ENCODE measurements at regions not wholly inside any gene's neighbourhood (a gene's known extent, or its start where the extent isn't known, plus 50 kb on each side); places are given as distances from the start of the nearest gene placed in this dataset.

GRCh38 chr5:145531038-145531734 lies 304.0 kb downstream of the PRELID2 start:
- H3K4me1 Mint-ChIP-seq, result no peaks in the 10 kb centered on the region

GRCh38 chr5:145521523-145521922 lies 313.6 kb downstream of the PRELID2 start:
- Mint-ChIP-seq H3K4me3 (no peak overlapping the region), H3K27me3 (ENCODE audit: insufficient read depth, low read depth, poor library complexity) (no peaks in the 10 kb centered on the region), H3K27ac (no peak overlapping the region), H3K9me3 (peaks cover 7% of the 10 kb centered on the region), H3K36me3 (ENCODE audit: low read depth) (peaks cover 2% of the 10 kb centered on the region; the same call in 1 of the 3 replicates), H3K4me1 (peaks cover 8% of the 10 kb centered on the region; the same call in 2 of the 3 replicates)
- H3K4me1 ChIP-seq (ENCODE audit: insufficient read depth), result no peaks in the 10 kb centered on the region
- no peak overlapping the region for H3K4me3 ChIP-seq
- H3K9me2 ChIP-seq (ENCODE audit: insufficient read depth), result peaks cover 6% of the 10 kb centered on the region
- H2AFZ ChIP-seq, result no peak overlapping the region
- no peaks in the 10 kb centered on the region for H4K20me1 ChIP-seq (replicated peaks; ENCODE audit: insufficient read depth)
- H3K27me3 ChIP-seq (ENCODE audit: insufficient read depth), result no peaks in the 10 kb centered on the region
- H3F3A ChIP-seq (replicated peaks; ENCODE audit: low read depth), result no peaks in the 10 kb centered on the region
- no peak overlapping the region for H3K4me2 ChIP-seq
- DNase-seq (ENCODE audit: low spot score), result no peak
- no peaks in the 10 kb centered on the region; the same call in 1 of the 2 replicates for H3K36me3 ChIP-seq (ENCODE audit: insufficient read depth)
- H3K79me2 ChIP-seq (replicated peaks; ENCODE audit: insufficient read depth), result no peaks in the 10 kb centered on the region
- no peak overlapping the region for H3K27ac ChIP-seq (ENCODE audit: low read depth)
- ATAC-seq, result no peak
- no peak for TF ChIP-seq CTCF (conservative IDR thresholded peaks at IDR 0.05; ENCODE audit: low read depth in 2 of 2)
- no peak for TF ChIP-seq ZNF462 (CRISPR knock-in tag; IDR thresholded peaks at IDR 0.05)
- no peak for TF ChIP-seq ETS1 (IDR thresholded peaks at IDR 0.05)
- TF ChIP-seq ZNF331 (CRISPR knock-in tag; IDR thresholded peaks at IDR 0.05; ENCODE audit: low read depth), result no peak

More at GRCh38 chr5:145531038-145531734, 304.0 kb downstream of the PRELID2 start:
- H3K27me3 ChIP-seq (ENCODE audit: insufficient read depth), result no peaks in the 10 kb centered on the region
- H2AFZ ChIP-seq, result no peak overlapping the region
- no peak overlapping the region for H3K4me3 ChIP-seq
- Mint-ChIP-seq H3K27me3 (ENCODE audit: insufficient read depth, low read depth, poor library complexity) (no peaks in the 10 kb centered on the region), H3K27ac (no peak overlapping the region; the same call in 1 of the 2 replicates), H3K4me3 (no peak overlapping the region), H3K36me3 (ENCODE audit: low read depth) (no peaks in the 10 kb centered on the region), H3K9me3 (no peaks in the 10 kb centered on the region)
- no peak for ATAC-seq
- H3F3A ChIP-seq (replicated peaks; ENCODE audit: low read depth), result no peaks in the 10 kb centered on the region
- H3K9me2 ChIP-seq (ENCODE audit: insufficient read depth), result 0 out of 2 replicates have a peak, but pooled peaks cover 3% of the 10 kb centered on the region
- H3K79me2 ChIP-seq (replicated peaks; ENCODE audit: insufficient read depth), result no peaks in the 10 kb centered on the region
- no peak overlapping the region for H3K4me2 ChIP-seq
- no peaks in the 10 kb centered on the region for H3K4me1 ChIP-seq (ENCODE audit: insufficient read depth)
- no peaks in the 10 kb centered on the region for H3K36me3 ChIP-seq (ENCODE audit: insufficient read depth)
- no peak for DNase-seq (ENCODE audit: low spot score)
- H4K20me1 ChIP-seq (replicated peaks; ENCODE audit: insufficient read depth), result no peaks in the 10 kb centered on the region
- no peak for TF ChIP-seq CTCF (conservative IDR thresholded peaks at IDR 0.05; ENCODE audit: low read depth in 2 of 2)
- no peak for TF ChIP-seq JUNB (IDR thresholded peaks at IDR 0.05; ENCODE audit: unreplicated experiment)
- TF ChIP-seq POLR2AphosphoS5 (IDR thresholded peaks at IDR 0.05; ENCODE audit: low read depth), result no peak
- no peak for TF ChIP-seq STAT1 (IDR thresholded peaks at IDR 0.05; ENCODE audit: unreplicated experiment)
- no peak for TF ChIP-seq NANOG (IDR thresholded peaks at IDR 0.05; ENCODE audit: borderline replicate concordance)
- no peak for TF ChIP-seq EZH2phosphoT487 (IDR thresholded peaks at IDR 0.05; ENCODE audit: unreplicated experiment)
- H3K27ac ChIP-seq (ENCODE audit: low read depth), result no peak overlapping the region

All from GM23338 (cell line).